Parathyroid adenoma (tissue), 2 donors: ENCODE measurements at regions not wholly inside any gene's neighbourhood (a gene's known extent, or its start where the extent isn't known, plus 50 kb on each side); places are given as distances from the start of the nearest gene placed in this dataset.
A peak's percentile ranks its signal among the peaks of the same experiment; 100 is the strongest.

ENCODE experiments used
- H2AFZ ChIP-seq: fragments of 300-600 bp; sonication (generic); one replicate; pipeline ENCODE4 v1.7.0; 2017; ENCODE audit warnings: antibody characterized with exemption, mild to moderate bottlenecking
- H3K27ac ChIP-seq: fragments of 300-600 bp; sonication (generic); one replicate; pipeline ENCODE4 v1.7.0; 2017
- H3K27me3 ChIP-seq: fragments of 300-600 bp; sonication (generic); one replicate; pipeline ENCODE4 v1.7.0; 2017; ENCODE audit warnings: low read length; ENCODE audit not compliant: control insufficient read depth, insufficient read depth
- H3K36me3 ChIP-seq: fragments of 300-600 bp; sonication (generic); one replicate; pipeline ENCODE4 v1.7.0; 2017; ENCODE audit warnings: low read length; ENCODE audit not compliant: control insufficient read depth, insufficient read depth
- H3K4me1 ChIP-seq: fragments of 300-600 bp; sonication (generic); one replicate; pipeline ENCODE4 v1.7.0; 2017; ENCODE audit warnings: control low read depth
- H3K4me2 ChIP-seq: fragments of 300-600 bp; sonication (generic); one replicate; pipeline ENCODE4 v1.7.0; 2017; ENCODE audit warnings: low read length
- H3K4me3 ChIP-seq: fragments of 300-600 bp; sonication (generic); one replicate; pipeline ENCODE4 v1.7.0; 2017; ENCODE audit warnings: low read depth, low read length
- H3K79me2 ChIP-seq: fragments of 300-600 bp; sonication (generic); one replicate; pipeline ENCODE4 v1.7.0; 2017; ENCODE audit warnings: control low read depth
- H3K9ac ChIP-seq: fragments of 300-600 bp; sonication (generic); one replicate; pipeline ENCODE4 v1.7.0; 2017; ENCODE audit warnings: mild to moderate bottlenecking
- H3K9me3 ChIP-seq: fragments of 300-600 bp; sonication (generic); one replicate; pipeline ENCODE4 v1.7.0; 2017; ENCODE audit warnings: low read length; ENCODE audit not compliant: control insufficient read depth
- CTCF ChIP-seq: fragments of 300-600 bp; sonication (generic); IDR thresholded peaks from one replicate; pipeline ENCODE4 v1.7.0; 2017; ENCODE audit warnings: antibody characterized with exemption, mild to moderate bottlenecking
- donor health status: primary hyperparathyroidism.

GRCh38 chr5:35436400-35437057, 181.1 kb upstream of the SPEF2 start:
- TF ChIP-seq CTCF, result peak; percentile 76
- H3K79me2 ChIP-seq, result no peaks in the 10 kb centered on the region
- H3K27ac ChIP-seq, result no peak overlapping the region
- no peaks in the 10 kb centered on the region for H3K36me3 ChIP-seq
- H3K4me2 ChIP-seq, result no peak overlapping the region
- no peak overlapping the region for H2AFZ ChIP-seq
- no peaks in the 10 kb centered on the region for H3K9me3 ChIP-seq
- H3K4me3 ChIP-seq, result no peak overlapping the region
- H3K9ac ChIP-seq, result no peak overlapping the region
- H3K4me1 ChIP-seq, result peaks cover 4% of the 10 kb centered on the region
- H3K27me3 ChIP-seq, result no peaks in the 10 kb centered on the region

- Histone ChIP-seq H3K9me3 (no peaks in the 10 kb centered on the region), H3K79me2 (no peaks in the 10 kb centered on the region), H2AFZ (no peak overlapping the region), H3K9ac (no peak overlapping the region), H3K4me3 (no peak overlapping the region), H3K4me2 (no peak overlapping the region), H3K36me3 (no peaks in the 10 kb centered on the region), H3K27me3 (no peaks in the 10 kb centered on the region), H3K27ac (no peak overlapping the region), H3K4me1 (no peaks in the 10 kb centered on the region)
- TF ChIP-seq CTCF, result no peak
Observed at GRCh38 chr5:35430381-35431162, 187.1 kb upstream of the SPEF2 start.

- no peak for TF ChIP-seq CTCF
- H3K27me3 ChIP-seq, result no peaks in the 10 kb centered on the region
- no peak overlapping the region for H3K27ac ChIP-seq
- no peaks in the 10 kb centered on the region for H3K79me2 ChIP-seq
- H3K4me3 ChIP-seq, result no peak overlapping the region
- H2AFZ ChIP-seq, result no peak overlapping the region
- H3K4me2 ChIP-seq, result no peak overlapping the region
- no peak overlapping the region for H3K9ac ChIP-seq
- no peaks in the 10 kb centered on the region for H3K36me3 ChIP-seq
- H3K9me3 ChIP-seq, result no peaks in the 10 kb centered on the region
- no peaks in the 10 kb centered on the region for H3K4me1 ChIP-seq
Observed at GRCh38 chr5:35420200-35420599, 189.9 kb upstream of the PRLR start.

GRCh38 chr5:35417040-35417439, 186.8 kb upstream of the PRLR start:
- no peaks in the 10 kb centered on the region for H3K27me3 ChIP-seq
- H3K27ac ChIP-seq, result no peak overlapping the region
- no peak overlapping the region for H3K4me3 ChIP-seq
- no peaks in the 10 kb centered on the region for H3K36me3 ChIP-seq
- H2AFZ ChIP-seq, result no peak overlapping the region
- H3K4me2 ChIP-seq, result no peak overlapping the region
- no peak overlapping the region for H3K9ac ChIP-seq
- H3K79me2 ChIP-seq, result no peaks in the 10 kb centered on the region
- H3K4me1 ChIP-seq, result no peaks in the 10 kb centered on the region
- TF ChIP-seq CTCF, result no peak
- no peaks in the 10 kb centered on the region for H3K9me3 ChIP-seq
